A673 (cell line): ENCODE measurements at regions not wholly inside any gene's neighbourhood (a gene's known extent, or its start where the extent isn't known, plus 50 kb on each side); places are given as distances from the start of the nearest gene placed in this dataset.
A peak's percentile ranks its signal among the peaks of the same experiment; 100 is the strongest.
"Not testable (repeated sequence)": the region's sequence is repeated elsewhere in the genome, so short reads cannot be mapped to it uniquely, and the experiment has no call there.

Experiments
- BruUV-seq: library from RNA; stranded (reverse); fragments of 400-500 nt; replicated peaks from 2 replicates; lab custom pipeline; 2021; lab: Mats Ljungman, UMichigan
- CTCF ChIA-PET: fragments of 300-600 bp; sonication (Branson Sonifier 250); formaldehyde crosslinking; loops from one replicate; lab custom pipeline; 2022; ENCODE audit warnings: antibody characterized with exemption; lab: Charles Lee
- POLR2A ChIA-PET: fragments of 300-600 bp; sonication (Branson Sonifier 250); formaldehyde crosslinking; loops from one replicate; lab custom pipeline; 2022; ENCODE audit warnings: antibody characterized with exemption; ENCODE audit not compliant: low non-redundant PET; lab: Charles Lee
- DNase-seq: peaks from one replicate; pipeline ENCODE4 v3.0.0-alpha.2; 2015; ENCODE audit warnings: low spot score
- H3K27ac ChIP-seq: fragments of 200-600 bp; sonication (generic); 2 replicates; pipeline ENCODE4 v1.5.1; 2016; ENCODE audit warnings: mixed run types, low read depth, mild to moderate bottlenecking, mixed read lengths, antibody characterized with exemption, low read length; ENCODE audit not compliant: poor library complexity, severe bottlenecking
- H3K27me3 ChIP-seq: fragments of 200-600 bp; sonication (generic); replicated peaks from 2 replicates; pipeline ENCODE4 v1.6.1; 2017; ENCODE audit warnings: mixed run types, low read depth, mild to moderate bottlenecking, mixed read lengths, antibody characterized with exemption, low read length; ENCODE audit not compliant: insufficient read depth, poor library complexity
- H3K36me3 ChIP-seq: fragments of 200-600 bp; sonication (generic); 2 replicates; pipeline ENCODE4 v1.6.1; 2016; ENCODE audit warnings: mixed run types, mild to moderate bottlenecking, mixed read lengths, antibody characterized with exemption, low read length; ENCODE audit not compliant: insufficient read depth, poor library complexity, severe bottlenecking
- H3K4me1 ChIP-seq: fragments of 200-600 bp; sonication (generic); 2 replicates; pipeline ENCODE4 v1.6.1; 2017; ENCODE audit warnings: mixed run types, mild to moderate bottlenecking, mixed read lengths, antibody characterized with exemption, low read length; ENCODE audit not compliant: insufficient read depth, poor library complexity, severe bottlenecking
- H3K4me3 ChIP-seq: fragments of 200-600 bp; sonication (generic); 2 replicates; pipeline ENCODE4 v1.5.1; 2016; ENCODE audit warnings: low read depth, mixed run types, mild to moderate bottlenecking, mixed read lengths, low read length; ENCODE audit not compliant: poor library complexity, severe bottlenecking
- H3K9me3 ChIP-seq: fragments of 200-600 bp; sonication (generic); 2 replicates; pipeline ENCODE4 v1.6.1; 2016; ENCODE audit warnings: mixed run types, low read depth, mild to moderate bottlenecking, mixed read lengths, antibody characterized with exemption, low read length; ENCODE audit not compliant: poor library complexity, severe bottlenecking
- EZH2 ChIP-seq: fragments of 200-600 bp; sonication (generic); IDR thresholded peaks from 2 replicates; pipeline ENCODE4 v1.6.1; 2017; ENCODE audit warnings: borderline replicate concordance, low read depth, mild to moderate bottlenecking, mixed read lengths, antibody characterized with exemption, low read length; ENCODE audit not compliant: poor library complexity, severe bottlenecking
- intact Hi-C: fragments of 100-400 bp; cut with micrococcal nuclease; formaldehyde crosslinking; loops from one replicate; pipeline ENCODE4 v1.10.0; 2022; ENCODE audit not compliant: unreplicated experiment
- TF ChIP-seq, protein P1 (sequence below): fragments of 300-800, 200-600 bp; sonication (generic); conservative IDR thresholded peaks from 2 replicates; pipeline ENCODE4 v1.5.1; 2017; ENCODE audit warnings: low read depth, mild to moderate bottlenecking, antibody characterized with exemption, low read length, moderate library complexity, mixed read lengths

DNA sequence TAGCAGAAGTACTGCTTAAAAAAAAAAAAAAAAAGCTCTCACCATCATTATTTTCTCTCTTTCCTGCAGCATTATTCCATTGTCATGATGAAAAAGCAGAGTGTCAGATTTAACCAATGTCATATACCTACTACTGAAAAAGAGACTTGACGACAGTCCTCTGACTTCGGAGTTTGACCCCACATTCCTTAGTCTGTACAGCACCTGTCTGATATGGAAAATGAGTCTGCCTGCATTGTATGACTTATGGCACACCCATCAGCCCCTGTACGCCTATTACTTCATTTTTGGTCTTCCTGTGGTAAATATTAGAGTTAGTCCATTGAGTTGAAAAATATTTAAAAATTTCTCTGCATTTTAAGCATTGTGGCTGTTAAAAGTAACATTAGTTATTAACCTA, 54.5 kb upstream of the NOX4 start:
- no peaks in the 10 kb centered on the region for H3K4me1 ChIP-seq
- intact Hi-C loops = no loop called here
- no peak overlapping the region for H3K4me3 ChIP-seq
- DNase-seq = no peak
- H3K27ac ChIP-seq = no peak overlapping the region
- no peaks in the 10 kb centered on the region for H3K9me3 ChIP-seq
- TF ChIP-seq, protein P1, sequence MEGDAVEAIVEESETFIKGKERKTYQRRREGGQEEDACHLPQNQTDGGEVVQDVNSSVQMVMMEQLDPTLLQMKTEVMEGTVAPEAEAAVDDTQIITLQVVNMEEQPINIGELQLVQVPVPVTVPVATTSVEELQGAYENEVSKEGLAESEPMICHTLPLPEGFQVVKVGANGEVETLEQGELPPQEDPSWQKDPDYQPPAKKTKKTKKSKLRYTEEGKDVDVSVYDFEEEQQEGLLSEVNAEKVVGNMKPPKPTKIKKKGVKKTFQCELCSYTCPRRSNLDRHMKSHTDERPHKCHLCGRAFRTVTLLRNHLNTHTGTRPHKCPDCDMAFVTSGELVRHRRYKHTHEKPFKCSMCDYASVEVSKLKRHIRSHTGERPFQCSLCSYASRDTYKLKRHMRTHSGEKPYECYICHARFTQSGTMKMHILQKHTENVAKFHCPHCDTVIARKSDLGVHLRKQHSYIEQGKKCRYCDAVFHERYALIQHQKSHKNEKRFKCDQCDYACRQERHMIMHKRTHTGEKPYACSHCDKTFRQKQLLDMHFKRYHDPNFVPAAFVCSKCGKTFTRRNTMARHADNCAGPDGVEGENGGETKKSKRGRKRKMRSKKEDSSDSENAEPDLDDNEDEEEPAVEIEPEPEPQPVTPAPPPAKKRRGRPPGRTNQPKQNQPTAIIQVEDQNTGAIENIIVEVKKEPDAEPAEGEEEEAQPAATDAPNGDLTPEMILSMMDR = no peak
- no peak for TF ChIP-seq EZH2
- peaks cover 5% of the 10 kb centered on the region for H3K27me3 ChIP-seq
- BruUV-seq = no TSS peak
- ChIA-PET POLR2A (no interaction called here), CTCF (interaction anchor here (0.5 kb wide), 1 partner anchor 402 kb away, joined by 4 read pairs; no protein-coding TSS in a partner anchor)
- H3K36me3 ChIP-seq = no peaks in the 10 kb centered on the region

DNA sequence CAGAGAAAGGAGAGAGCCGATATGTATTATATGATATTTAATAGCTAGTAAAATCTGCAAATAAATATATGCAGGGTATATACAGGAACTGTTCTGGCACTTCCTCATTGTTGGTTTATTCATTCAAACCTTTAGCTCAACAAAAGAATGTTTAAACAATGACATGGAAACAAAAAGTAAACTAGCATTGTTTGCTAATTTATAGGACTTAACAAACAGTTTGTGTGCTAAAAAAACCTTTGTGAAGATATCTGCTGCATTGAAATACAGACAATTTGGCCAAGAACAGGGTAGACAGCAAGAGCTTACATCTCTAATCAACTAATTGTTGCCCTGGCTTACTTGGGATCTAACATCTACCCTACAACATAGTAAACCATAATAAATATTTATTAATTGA, 64.6 kb upstream of the NOX4 start:
- BruUV-seq, CTCF ChIA-PET, H3K4me3 ChIP-seq: not testable (repeated sequence)

DNA sequence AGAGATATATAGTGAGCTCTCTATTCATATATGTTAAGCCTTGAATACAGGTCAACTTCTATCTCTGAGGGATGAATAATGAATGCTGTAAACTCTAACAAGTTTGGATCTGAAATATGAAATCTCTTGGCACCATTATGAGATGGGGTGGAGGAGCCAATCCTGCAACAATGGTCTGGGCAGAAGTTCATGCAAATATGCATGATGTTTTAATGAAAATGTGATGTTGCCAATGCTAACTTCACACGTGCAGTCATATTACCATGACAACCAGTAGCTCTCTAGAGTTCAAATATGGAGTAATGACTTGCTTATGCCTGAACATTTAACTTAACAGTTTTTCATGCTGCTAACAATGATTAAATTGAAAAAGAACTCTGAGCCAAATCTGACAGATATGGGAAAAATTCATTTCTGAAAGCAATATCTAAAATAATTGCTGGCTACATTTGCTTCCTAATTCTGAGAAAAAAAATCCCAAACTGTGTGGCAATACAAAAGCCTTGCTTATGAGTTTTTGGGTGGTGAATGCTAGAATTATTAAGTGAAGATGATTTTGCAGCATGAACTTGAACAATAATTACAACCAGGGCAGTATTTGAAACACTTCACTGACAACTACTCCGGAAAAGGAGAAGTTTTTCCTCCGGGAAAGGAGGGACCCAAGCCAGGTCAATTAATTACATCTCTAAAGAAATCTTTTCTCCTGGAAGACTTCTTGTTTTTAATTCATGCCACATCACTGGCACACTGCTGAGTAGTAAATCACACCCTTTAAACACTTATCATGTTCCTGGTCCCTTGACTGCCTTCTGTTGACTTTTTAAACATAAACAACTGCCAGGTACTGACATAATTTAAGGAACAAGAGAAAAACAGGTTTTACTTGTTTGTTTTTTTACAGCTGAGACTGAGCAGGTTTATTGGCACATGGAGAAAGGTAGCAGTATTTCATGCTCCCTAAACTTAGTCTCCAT, 65.8 kb upstream of the NOX4 start:
- H3K9me3 ChIP-seq, H3K36me3 ChIP-seq, H3K4me3 ChIP-seq, H3K27me3 ChIP-seq, DNase-seq, H3K27ac ChIP-seq, BruUV-seq, POLR2A ChIA-PET, CTCF ChIA-PET, intact Hi-C loops, H3K4me1 ChIP-seq: not testable (repeated sequence)

More for the DNA sequence above, 64.6 kb upstream of the NOX4 start:
- H3K9me3 ChIP-seq, H3K27ac ChIP-seq, H3K4me1 ChIP-seq, H3K27me3 ChIP-seq, POLR2A ChIA-PET, DNase-seq, H3K36me3 ChIP-seq, intact Hi-C loops: not testable (repeated sequence)

DNA sequence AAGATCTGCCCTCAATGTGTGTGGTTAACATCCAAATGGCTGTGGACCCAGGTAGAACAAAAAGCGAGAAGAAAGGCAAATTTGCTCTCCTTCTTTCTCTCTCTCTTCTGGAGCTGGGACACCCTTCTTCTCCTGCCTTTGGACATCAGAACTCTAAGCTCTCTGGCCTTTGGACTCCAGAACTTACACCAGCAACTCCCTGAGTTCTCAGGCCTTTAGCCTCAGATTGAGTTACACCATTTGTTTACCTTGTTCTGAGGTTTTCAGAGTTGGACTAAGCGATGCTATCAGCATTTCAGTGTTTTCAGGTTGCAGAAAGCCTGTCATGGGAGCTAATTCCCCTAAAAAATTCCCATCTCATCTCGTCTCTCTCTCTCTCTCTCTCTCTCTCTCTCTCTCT, 69.4 kb upstream of the NOX4 start:
- POLR2A ChIA-PET, intact Hi-C loops, BruUV-seq: not testable (repeated sequence)

DNA sequence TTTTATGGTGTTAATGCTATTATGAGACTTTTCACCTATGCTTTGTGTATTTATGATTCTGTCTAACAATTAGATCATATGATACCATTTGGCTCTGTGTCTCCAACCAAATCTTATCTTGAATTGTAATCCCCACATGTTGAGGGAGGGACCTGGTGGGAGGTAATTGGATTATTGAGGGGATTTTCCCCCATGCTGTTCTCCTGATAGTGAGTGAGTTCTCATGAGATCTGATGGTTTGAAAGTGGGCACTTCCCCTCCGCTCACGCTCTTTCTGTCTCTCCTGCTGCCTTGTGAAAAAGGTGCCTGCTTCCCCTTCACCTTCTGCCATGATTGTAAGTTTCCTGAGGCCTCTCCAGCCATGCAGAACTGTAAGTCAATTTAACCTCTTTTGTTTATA, 71.6 kb upstream of the NOX4 start:
- H3K9me3 ChIP-seq, BruUV-seq, POLR2A ChIA-PET: not testable (repeated sequence)

More for the DNA sequence above, 69.4 kb upstream of the NOX4 start:
- H3K27me3 ChIP-seq, H3K9me3 ChIP-seq, H3K27ac ChIP-seq, DNase-seq, H3K36me3 ChIP-seq, CTCF ChIA-PET, H3K4me3 ChIP-seq, H3K4me1 ChIP-seq: not testable (repeated sequence)

More for the DNA sequence above, 71.6 kb upstream of the NOX4 start:
- intact Hi-C loops, CTCF ChIA-PET, H3K36me3 ChIP-seq, H3K4me3 ChIP-seq, H3K27ac ChIP-seq, H3K4me1 ChIP-seq, H3K27me3 ChIP-seq: not testable (repeated sequence)
- peak; percentile 25 for DNase-seq
